Smooth muscle cell (in vitro differentiated cells): ENCODE measurements at regions not wholly inside any gene's neighbourhood (a gene's known extent, or its start where the extent isn't known, plus 50 kb on each side); places are given as distances from the start of the nearest gene placed in this dataset.
"Not testable (repeated sequence)": the region's sequence is repeated elsewhere in the genome, so short reads cannot be mapped to it uniquely, and the experiment has no call there.

ENCODE experiments used
- DNase-seq: peaks from one replicate; lab custom pipeline; 2025; ENCODE audit not compliant: unreplicated experiment; lab: John Stamatoyannopoulos, UW
- H2AFZ ChIP-seq: fragments of 200-600 bp; sonication (generic); 2 replicates; pipeline ENCODE4 v1.6.0; 2016; ENCODE audit warnings: antibody characterized with exemption, low read depth, mild to moderate bottlenecking
- H3F3A ChIP-seq: fragments of 200-600 bp; sonication (generic); 2 replicates; pipeline ENCODE4 v1.6.0; 2017; ENCODE audit warnings: antibody characterized with exemption, low read depth
- H3K27ac ChIP-seq: fragments of 200-600 bp; sonication (generic); 2 replicates; pipeline ENCODE4 v1.5.1; 2016; ENCODE audit warnings: low read depth, mild to moderate bottlenecking
- H3K27me3 ChIP-seq: fragments of 200-600 bp; sonication (generic); 2 replicates; pipeline ENCODE4 v1.6.1; 2016; ENCODE audit warnings: low read depth, mild to moderate bottlenecking
- H3K36me3 ChIP-seq: fragments of 200-600 bp; sonication (generic); 2 replicates; pipeline ENCODE4 v1.5.1; 2016; ENCODE audit warnings: low read depth
- H3K4me1 ChIP-seq: fragments of 200-600 bp; sonication (generic); 2 replicates; pipeline ENCODE4 v1.5.1; 2016; ENCODE audit warnings: low read depth
- H3K4me2 ChIP-seq: fragments of 200-600 bp; sonication (generic); 2 replicates; pipeline ENCODE4 v1.6.0; 2016; ENCODE audit warnings: mild to moderate bottlenecking
- H3K4me3 ChIP-seq: fragments of 200-600 bp; sonication (generic); 2 replicates; pipeline ENCODE4 v1.5.1; 2016; ENCODE audit warnings: mild to moderate bottlenecking
- H3K79me2 ChIP-seq: fragments of 200-600 bp; sonication (generic); 2 replicates; pipeline ENCODE4 v1.6.0; 2016; ENCODE audit warnings: low read depth, mild to moderate bottlenecking
- H3K9ac ChIP-seq: fragments of 200-600 bp; sonication (generic); 2 replicates; pipeline ENCODE4 v1.6.0; 2016; ENCODE audit warnings: low read depth
- H3K9me3 ChIP-seq: fragments of 200-600 bp; sonication (generic); replicated peaks from 2 replicates; pipeline ENCODE4 v1.5.1; 2016; ENCODE audit warnings: low read depth
- H4K20me1 ChIP-seq: fragments of 200-600 bp; sonication (generic); 2 replicates; pipeline ENCODE4 v1.6.0; 2016; ENCODE audit warnings: low read depth
- CTCF ChIP-seq: fragments of 200-600 bp; sonication (generic); IDR thresholded peaks from 2 replicates; pipeline ENCODE4 v1.5.1; 2017; ENCODE audit warnings: borderline replicate concordance, mild to moderate bottlenecking, antibody characterized with exemption; ENCODE audit not compliant: insufficient read depth, poor library complexity, severe bottlenecking
- WGBS: methylation state at CpG from one replicate; pipeline ENCODE4 v1.1.7; 2016; ENCODE audit warnings: low lambda C conversion rate; 5-methylcytosine and 5-hydroxymethylcytosine counted together

DNA sequence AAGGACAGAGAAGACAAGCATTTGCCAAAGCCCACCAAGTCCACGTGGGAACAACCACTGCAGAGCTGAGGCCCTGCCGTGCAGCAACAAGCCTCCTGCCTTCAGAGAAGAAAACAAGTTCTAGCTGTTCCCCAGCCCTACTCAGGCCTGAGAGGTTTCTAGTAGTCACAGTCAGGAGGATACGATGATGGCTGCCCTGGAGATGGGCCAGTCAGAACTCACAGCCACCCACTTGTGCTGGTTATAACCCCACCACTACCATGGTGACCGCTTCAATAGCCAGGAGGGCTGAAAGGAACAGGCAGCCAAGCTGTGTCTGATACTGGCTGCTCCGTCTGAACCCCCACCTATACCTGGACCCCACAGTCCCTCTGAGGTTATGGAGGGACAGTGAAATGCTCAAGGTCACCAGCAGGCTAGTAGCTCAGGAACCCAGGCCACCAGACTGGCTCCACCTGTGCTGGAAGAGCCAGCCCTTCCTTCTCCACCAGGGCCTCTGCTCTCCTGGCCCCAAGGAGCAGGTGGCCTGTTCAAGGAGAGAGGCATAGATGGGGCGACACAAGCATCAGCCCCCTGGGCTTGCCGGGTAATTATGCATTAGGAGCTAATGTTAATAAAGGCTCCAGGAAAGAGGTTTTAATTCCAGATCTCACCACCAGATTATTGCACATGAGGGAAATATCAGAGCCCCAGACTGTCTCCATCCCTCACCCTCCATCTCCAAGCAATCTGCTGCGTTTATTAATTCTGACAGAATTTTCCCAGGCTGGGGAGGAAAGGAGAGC, 125.8 kb upstream of the PCBD1 start:
- no peaks in the 10 kb centered on the region for H3K9me3 ChIP-seq
- H2AFZ ChIP-seq: no peak overlapping the region
- TF ChIP-seq CTCF: no peak
- H3K36me3 ChIP-seq: no peaks in the 10 kb centered on the region
- H3K4me3 ChIP-seq: no peak overlapping the region
- H3K79me2 ChIP-seq: no peaks in the 10 kb centered on the region
- H3F3A ChIP-seq: no peaks in the 10 kb centered on the region
- H4K20me1 ChIP-seq: no peaks in the 10 kb centered on the region
- H3K4me1 ChIP-seq: no peaks in the 10 kb centered on the region
- H3K27me3 ChIP-seq: peaks cover 13% of the 10 kb centered on the region
- H3K4me2 ChIP-seq: no peak overlapping the region
- 89% methylated on average over 8 of the region's 8 CpGs for WGBS
- DNase-seq: no peak
- no peak overlapping the region for H3K27ac ChIP-seq
- no peak overlapping the region for H3K9ac ChIP-seq

DNA sequence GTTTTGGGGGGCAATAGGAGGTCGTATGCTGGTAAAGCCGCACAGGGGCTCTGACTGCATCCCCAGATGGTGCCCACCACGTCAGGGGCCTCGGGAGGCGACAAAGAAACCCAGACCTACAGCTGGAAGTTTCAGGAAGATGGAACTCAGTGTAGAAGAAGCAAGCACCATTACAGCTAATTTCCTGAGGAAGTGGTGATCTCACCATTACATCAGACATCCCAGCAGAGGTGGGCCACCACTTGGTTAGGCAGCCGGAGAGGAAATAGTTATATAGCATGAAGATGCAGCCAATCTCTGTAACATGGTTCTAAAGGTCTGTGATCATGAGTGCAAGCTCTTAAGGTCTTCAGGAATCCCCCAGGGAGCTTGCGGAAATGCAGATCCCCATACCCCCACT, 127.3 kb upstream of the PCBD1 start:
- WGBS: 86% methylated on average over 7 of the region's 7 CpGs

DNA sequence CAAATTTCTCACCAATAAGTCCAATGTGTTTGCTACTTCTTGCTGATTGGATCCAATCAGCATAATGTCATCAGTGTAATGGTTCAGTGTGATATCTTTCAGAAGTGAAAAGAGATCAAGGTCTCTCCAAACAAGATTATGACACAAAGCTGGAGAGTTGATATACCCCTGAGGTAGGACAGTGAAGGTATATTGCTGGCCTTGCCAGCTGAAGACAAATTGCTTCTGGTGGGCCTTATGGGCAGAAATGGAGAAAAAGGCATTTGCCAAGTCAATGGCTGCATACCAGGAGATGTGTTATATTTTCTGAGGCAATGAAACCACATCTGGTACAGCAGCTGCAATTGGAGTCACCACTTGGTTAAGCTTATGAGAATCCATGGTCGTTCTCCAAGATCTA, 131.7 kb upstream of the PCBD1 start:
- H2AFZ ChIP-seq, H3K4me3 ChIP-seq, H3K4me1 ChIP-seq, H3F3A ChIP-seq, H3K36me3 ChIP-seq, H3K4me2 ChIP-seq, H3K79me2 ChIP-seq, DNase-seq, H3K9ac ChIP-seq, H4K20me1 ChIP-seq, H3K27ac ChIP-seq, H3K9me3 ChIP-seq: not testable (repeated sequence)
- 92% methylated on average over 1 of the region's 1 CpG for WGBS
- H3K27me3 ChIP-seq: peaks cover 13% of the 10 kb centered on the region

More for the DNA sequence above, 127.3 kb upstream of the PCBD1 start:
- no peak overlapping the region for H3K4me2 ChIP-seq
- H3K4me3 ChIP-seq: no peak overlapping the region
- no peaks in the 10 kb centered on the region for H4K20me1 ChIP-seq
- H2AFZ ChIP-seq: no peak overlapping the region
- no peak overlapping the region for H3K9ac ChIP-seq
- no peaks in the 10 kb centered on the region for H3F3A ChIP-seq
- no peaks in the 10 kb centered on the region for H3K9me3 ChIP-seq
- H3K36me3 ChIP-seq: no peaks in the 10 kb centered on the region
- TF ChIP-seq CTCF: no peak
- H3K4me1 ChIP-seq: no peaks in the 10 kb centered on the region
- no peak overlapping the region for H3K27ac ChIP-seq
- peaks cover 13% of the 10 kb centered on the region for H3K27me3 ChIP-seq
- no peak for DNase-seq
- no peaks in the 10 kb centered on the region for H3K79me2 ChIP-seq

DNA sequence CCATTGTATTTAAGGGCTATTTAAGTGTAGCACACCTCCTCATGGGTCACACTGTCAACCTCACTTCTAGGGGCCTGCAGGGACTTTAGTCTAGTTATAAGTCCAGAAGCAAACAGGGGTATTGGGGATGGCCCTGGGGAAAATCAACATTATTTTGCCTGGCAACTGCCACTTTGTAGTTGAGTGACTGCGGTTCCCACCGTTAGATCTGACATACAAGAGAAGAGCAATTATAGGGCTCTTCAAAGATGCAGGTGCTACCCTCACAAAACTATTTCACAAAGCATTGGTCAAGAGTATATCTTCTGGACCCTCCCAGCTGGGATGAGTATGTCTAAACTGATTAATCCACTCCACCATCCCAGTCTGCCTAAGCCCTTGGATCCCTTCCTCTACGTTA, 133.0 kb upstream of the PCBD1 start:
- H4K20me1 ChIP-seq: no peaks in the 10 kb centered on the region

More for the DNA sequence above, 133.0 kb upstream of the PCBD1 start:
- no peak overlapping the region for H3K4me3 ChIP-seq
- WGBS: 93% methylated on average over 3 of the region's 3 CpGs
- H3K36me3 ChIP-seq: no peaks in the 10 kb centered on the region
- no peak overlapping the region for H3K27ac ChIP-seq
- H3K9ac ChIP-seq: no peak overlapping the region
- H3K4me1 ChIP-seq: no peaks in the 10 kb centered on the region
- H3K27me3 ChIP-seq: peaks cover 13% of the 10 kb centered on the region
- no peak overlapping the region for H2AFZ ChIP-seq
- no peak for DNase-seq
- H3K4me2 ChIP-seq: no peak overlapping the region
- H3K9me3 ChIP-seq: no peaks in the 10 kb centered on the region
- H3F3A ChIP-seq: no peaks in the 10 kb centered on the region
- H3K79me2 ChIP-seq: no peaks in the 10 kb centered on the region
- no peak for TF ChIP-seq CTCF
